Endothelial cell (in vitro differentiated cells): ENCODE measurements at regions not wholly inside any gene's neighbourhood (a gene's known extent, or its start where the extent isn't known, plus 50 kb on each side); places are given as distances from the start of the nearest gene placed in this dataset.
"Not testable (repeated sequence)": the region's sequence is repeated elsewhere in the genome, so short reads cannot be mapped to it uniquely, and the experiment has no call there.

Source experiments
- DNase-seq: peaks from one replicate; pipeline ENCODE4 v3.0.0; 2021; ENCODE audit warnings: low spot score
- H3K27ac Mint-ChIP-seq: one replicate; pipeline ENCODE4 v1.8.0; 2021; ENCODE audit warnings: mixed read lengths, inconsistent platforms; ENCODE audit not compliant: unreplicated experiment
- H3K27me3 Mint-ChIP-seq: one replicate; pipeline ENCODE4 v1.8.0; 2021; ENCODE audit warnings: mild to moderate bottlenecking, moderate library complexity, mixed read lengths, inconsistent platforms; ENCODE audit not compliant: unreplicated experiment
- H3K36me3 Mint-ChIP-seq: one replicate; pipeline ENCODE4 v1.8.0; 2021; ENCODE audit warnings: mild to moderate bottlenecking, low read depth, mixed read lengths, inconsistent platforms; ENCODE audit not compliant: unreplicated experiment
- H3K4me1 Mint-ChIP-seq: one replicate; pipeline ENCODE4 v1.8.0; 2021; ENCODE audit warnings: mild to moderate bottlenecking, mixed read lengths, inconsistent platforms; ENCODE audit not compliant: unreplicated experiment
- H3K4me3 Mint-ChIP-seq: one replicate; pipeline ENCODE4 v1.8.0; 2021; ENCODE audit warnings: mild to moderate bottlenecking, mixed read lengths, inconsistent platforms; ENCODE audit not compliant: unreplicated experiment
- H3K9me3 Mint-ChIP-seq: one replicate; pipeline ENCODE4 v1.8.0; 2021; ENCODE audit warnings: mixed read lengths, inconsistent platforms; ENCODE audit not compliant: unreplicated experiment

GRCh38 chr1:145508053-145508452 is 82.7 kb upstream of the NBPF20 start:
- H3K9me3 Mint-ChIP-seq, H3K4me3 Mint-ChIP-seq: not testable (repeated sequence)

GRCh38 chr1:145505663-145506647 is 80.6 kb upstream of the NBPF20 start:
- H3K27ac Mint-ChIP-seq, result not testable (repeated sequence)

More at GRCh38 chr1:145508053-145508452, 82.7 kb upstream of the NBPF20 start:
- not testable (repeated sequence) for H3K36me3 Mint-ChIP-seq, H3K27ac Mint-ChIP-seq, DNase-seq, H3K27me3 Mint-ChIP-seq, H3K4me1 Mint-ChIP-seq

GRCh38 chr1:145504834-145505413 is 79.5 kb upstream of the NBPF20 start:
- H3K4me3 Mint-ChIP-seq, DNase-seq, H3K27ac Mint-ChIP-seq, H3K4me1 Mint-ChIP-seq, H3K27me3 Mint-ChIP-seq, H3K36me3 Mint-ChIP-seq, H3K9me3 Mint-ChIP-seq: not testable (repeated sequence)

More at GRCh38 chr1:145505663-145506647, 80.6 kb upstream of the NBPF20 start:
- not testable (repeated sequence) for DNase-seq, H3K36me3 Mint-ChIP-seq, H3K9me3 Mint-ChIP-seq, H3K4me3 Mint-ChIP-seq, H3K27me3 Mint-ChIP-seq, H3K4me1 Mint-ChIP-seq

GRCh38 chr1:145504310-145504709 is 78.9 kb upstream of the NBPF20 start:
- not testable (repeated sequence) for H3K27ac Mint-ChIP-seq, DNase-seq, H3K4me3 Mint-ChIP-seq, H3K9me3 Mint-ChIP-seq, H3K27me3 Mint-ChIP-seq, H3K36me3 Mint-ChIP-seq, H3K4me1 Mint-ChIP-seq

GRCh38 chr1:145500251-145500650 is 74.8 kb upstream of the NBPF20 start:
- not testable (repeated sequence) for H3K4me1 Mint-ChIP-seq, H3K4me3 Mint-ChIP-seq, H3K36me3 Mint-ChIP-seq, H3K27me3 Mint-ChIP-seq, DNase-seq, H3K9me3 Mint-ChIP-seq, H3K27ac Mint-ChIP-seq

- not testable (repeated sequence) for H3K9me3 Mint-ChIP-seq, H3K27ac Mint-ChIP-seq, H3K36me3 Mint-ChIP-seq, H3K4me3 Mint-ChIP-seq, DNase-seq, H3K27me3 Mint-ChIP-seq, H3K4me1 Mint-ChIP-seq
Observed at GRCh38 chr1:145495077-145495871, 69.9 kb upstream of the NBPF20 start.

- H3K27ac Mint-ChIP-seq, H3K4me1 Mint-ChIP-seq, DNase-seq, H3K36me3 Mint-ChIP-seq, H3K27me3 Mint-ChIP-seq, H3K9me3 Mint-ChIP-seq, H3K4me3 Mint-ChIP-seq: not testable (repeated sequence)
Observed at GRCh38 chr1:145488193-145488933, 63.0 kb upstream of the NBPF20 start.

- H3K9me3 Mint-ChIP-seq, DNase-seq, H3K4me3 Mint-ChIP-seq, H3K4me1 Mint-ChIP-seq, H3K36me3 Mint-ChIP-seq, H3K27me3 Mint-ChIP-seq, H3K27ac Mint-ChIP-seq: not testable (repeated sequence)
Observed at GRCh38 chr1:145487156-145487555, 61.8 kb upstream of the NBPF20 start.

GRCh38 chr1:145484257-145484656 is 58.9 kb upstream of the NBPF20 start:
- DNase-seq, H3K4me3 Mint-ChIP-seq, H3K27ac Mint-ChIP-seq, H3K27me3 Mint-ChIP-seq, H3K9me3 Mint-ChIP-seq, H3K4me1 Mint-ChIP-seq, H3K36me3 Mint-ChIP-seq: not testable (repeated sequence)

GRCh38 chr1:145482214-145482860 is 56.9 kb upstream of the NBPF20 start:
- DNase-seq, H3K4me3 Mint-ChIP-seq, H3K27ac Mint-ChIP-seq, H3K4me1 Mint-ChIP-seq, H3K9me3 Mint-ChIP-seq, H3K36me3 Mint-ChIP-seq, H3K27me3 Mint-ChIP-seq: not testable (repeated sequence)

GRCh38 chr1:145475962-145476361 is 50.6 kb upstream of the NBPF20 start:
- H3K36me3 Mint-ChIP-seq, H3K27me3 Mint-ChIP-seq, DNase-seq, H3K4me1 Mint-ChIP-seq, H3K27ac Mint-ChIP-seq, H3K9me3 Mint-ChIP-seq: not testable (repeated sequence)
- peak overlapping the region; percentile 70 for H3K4me3 Mint-ChIP-seq
